Endothelial cell of umbilical vein (primary cell): ENCODE measurements at regions not wholly inside any gene's neighbourhood (a gene's known extent, or its start where the extent isn't known, plus 50 kb on each side); places are given as distances from the start of the nearest gene placed in this dataset.

Experiments used
- BruUV-seq: library from RNA; stranded (reverse); fragments of 400-500 nt; replicated peaks from 2 replicates; lab custom pipeline; 2021; lab: Mats Ljungman, UMichigan
- CTCF ChIA-PET: fragments of 300-600, 350-600 bp; sonication (Branson Sonifier 250); formaldehyde crosslinking; loops from one replicate; lab custom pipeline; 2021; ENCODE audit warnings: antibody characterized with exemption, inconsistent platforms; lab: Charles Lee
- POLR2A ChIA-PET: fragments of 300-600, 350-600 bp; sonication (Branson Sonifier 250); formaldehyde crosslinking; loops from one replicate; lab custom pipeline; 2021; ENCODE audit warnings: antibody characterized with exemption, inconsistent platforms; lab: Charles Lee
- DNase-seq: peaks from one replicate; pipeline ENCODE4 v3.0.0-alpha.2; 2011; ENCODE audit warnings: low read depth, low spot score
- FAIRE-seq: peaks from 2 replicates; lab custom pipeline; 2011; peaks lifted over from hg19 to GRCh38; lab: Jason Lieb, UNC
- H2AFZ ChIP-seq: 2 replicates; pipeline ENCODE4 v1.6.0; 2012; ENCODE audit warnings: low read depth, low read length, control low read depth, inconsistent platforms
- H3K27ac ChIP-seq: 2 replicates; pipeline ENCODE4 v1.5.1; 2011; ENCODE audit warnings: low read depth, mild to moderate bottlenecking, control low read depth, low read length, moderate library complexity; ENCODE audit not compliant: insufficient read depth
- H3K27me3 ChIP-seq, 2 experiments: 2 replicates each; pipeline versions ENCODE4 v1.6.0 to v1.6.1; 2011; ENCODE audit warnings: low read length in 2 of 2, mixed read lengths in 1 of 2; ENCODE audit not compliant: control insufficient read depth in 2 of 2, insufficient read depth in 2 of 2
- H3K36me3 ChIP-seq, 2 experiments: 2 replicates in 1 of 2; 3 replicates in 1 of 2; pipeline ENCODE4 v1.5.1; 2011; ENCODE audit warnings: low read length in 2 of 2, mild to moderate bottlenecking in 1 of 2, moderate library complexity in 1 of 2; ENCODE audit not compliant: control insufficient read depth in 2 of 2, insufficient read depth in 2 of 2; ENCODE audit errors: extremely low read depth in 1 of 2
- H3K4me1 ChIP-seq: 3 replicates; pipeline ENCODE4 v1.5.1; 2011; ENCODE audit warnings: mild to moderate bottlenecking, low read length; ENCODE audit not compliant: control insufficient read depth, insufficient read depth; ENCODE audit errors: extremely low read depth
- H3K4me2 ChIP-seq: 2 replicates; pipeline ENCODE4 v1.6.1; 2011; ENCODE audit warnings: low read length, control low read depth, mixed read lengths; ENCODE audit not compliant: insufficient read depth
- H3K4me3 ChIP-seq, 3 experiments: fragments of 200-600 bp in 1 of 3; sonication (generic), shearing (Covaris generic) in 1 of 3; replicated peaks in 1 of 3; 2 replicates each; pipeline ENCODE4 v1.5.1; 2011 to 2016; ENCODE audit warnings: control low read depth in 3 of 3, low read length in 3 of 3, mild to moderate bottlenecking in 2 of 3, inconsistent platforms in 1 of 3, low read depth in 1 of 3, moderate library complexity in 1 of 3; ENCODE audit not compliant: insufficient read depth in 1 of 3
- H3K79me2 ChIP-seq: 2 replicates; pipeline ENCODE4 v1.6.0; 2012; ENCODE audit warnings: low read length, inconsistent platforms; ENCODE audit not compliant: control insufficient read depth, insufficient read depth
- H3K9ac ChIP-seq: replicated peaks from 2 replicates; pipeline ENCODE3; 2011; ENCODE audit warnings: low read length, control low read depth; ENCODE audit not compliant: insufficient read depth; ENCODE audit errors: extremely low read depth
- H3K9me1 ChIP-seq: replicated peaks from 3 replicates; pipeline ENCODE4 v1.6.0; 2011; ENCODE audit warnings: mild to moderate bottlenecking, low read length; ENCODE audit not compliant: control insufficient read depth, insufficient read depth; ENCODE audit errors: extremely low read depth
- H3K9me3 ChIP-seq: replicated peaks from 2 replicates; pipeline ENCODE4 v1.5.1; 2012; ENCODE audit warnings: low read length, inconsistent platforms; ENCODE audit not compliant: control insufficient read depth, insufficient read depth
- H4K20me1 ChIP-seq: replicated peaks from 2 replicates; pipeline ENCODE3; 2011; ENCODE audit warnings: mild to moderate bottlenecking, low read length; ENCODE audit not compliant: control insufficient read depth, insufficient read depth; ENCODE audit errors: extremely low read depth
- EZH2 ChIP-seq: IDR thresholded peaks from 2 replicates; pipeline ENCODE4 v1.6.1; 2012; ENCODE audit warnings: borderline replicate concordance, low read depth, mild to moderate bottlenecking, moderate library complexity, low read length, inconsistent platforms; ENCODE audit not compliant: severe bottlenecking
- FOS ChIP-seq: IDR thresholded peaks from 2 replicates; pipeline ENCODE4 v1.6.1; 2011; ENCODE audit warnings: mild to moderate bottlenecking, low read length, moderate library complexity, borderline replicate concordance; ENCODE audit not compliant: insufficient read depth
- GATA2 ChIP-seq: IDR thresholded peaks from 2 replicates; pipeline ENCODE4 v1.7.0; 2011; ENCODE audit warnings: low read depth, mild to moderate bottlenecking, moderate library complexity, mixed read lengths, low read length; ENCODE audit not compliant: insufficient read length, insufficient read depth
- JUN ChIP-seq: IDR thresholded peaks from 2 replicates; pipeline ENCODE4 v1.6.1; 2011; ENCODE audit warnings: borderline replicate concordance, low read depth; ENCODE audit not compliant: insufficient read length, insufficient read depth
- MYC ChIP-seq: IDR thresholded peaks from one replicate; pipeline ENCODE4 v1.6.1; 2011; ENCODE audit warnings: mild to moderate bottlenecking, low read depth, low read length
- POLR2AphosphoS5 ChIP-seq: IDR thresholded peaks from 2 replicates; pipeline ENCODE4 v1.6.1; 2012; ENCODE audit warnings: low read depth, mild to moderate bottlenecking, control low read depth, low read length, moderate library complexity; ENCODE audit not compliant: insufficient read depth
- dilution Hi-C: fragments of 300-500 bp; cut with MboI; formaldehyde crosslinking; loops from one replicate; pipeline ENCODE4 v1.15.0; 2019; ENCODE audit warnings: low sequenced_read_pairs; ENCODE audit not compliant: extremely low pct_ligation_motif_present
- intact Hi-C: fragments of 100-400 bp; cut with micrococcal nuclease; formaldehyde crosslinking; loops from one replicate; pipeline ENCODE4 v1.10.0; 2022
- TF ChIP-seq, protein P1 (sequence below): IDR thresholded peaks from 2 replicates; pipeline ENCODE4 v1.6.1; 2011; ENCODE audit not compliant: insufficient read depth, insufficient read length
- TF ChIP-seq, protein P2 (sequence below), 2 donors: IDR thresholded peaks; 1 replicate in 1 of 2; 2 replicates in 1 of 2; pipeline ENCODE4 v1.5.1; 2011; ENCODE audit warnings: low read length in 2 of 2, mild to moderate bottlenecking in 2 of 2, moderate library complexity in 2 of 2, control low read depth in 1 of 2, inconsistent platforms in 1 of 2, low read depth in 1 of 2; ENCODE audit not compliant: insufficient read depth in 1 of 2; ENCODE audit errors: extremely low read depth in 1 of 2

DNA sequence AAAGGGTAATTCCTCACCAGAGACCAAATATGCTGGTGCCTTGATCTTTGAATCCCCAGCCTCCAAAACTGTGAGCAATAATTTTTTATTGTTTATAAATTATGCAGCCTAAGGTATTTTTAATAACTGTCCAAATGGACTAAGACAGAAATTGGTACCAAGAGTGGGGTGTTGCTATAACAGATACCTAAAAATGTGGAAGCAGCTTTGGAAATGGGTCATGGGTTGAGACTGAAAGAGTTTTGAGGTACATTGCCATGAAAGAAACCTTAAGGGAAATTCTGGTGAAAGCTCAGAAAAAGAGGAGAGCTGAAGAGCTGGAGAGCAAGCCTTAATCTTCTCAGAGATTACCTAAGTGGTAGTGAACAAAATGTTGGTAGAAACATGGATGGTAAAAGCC lies 378.2 kb downstream of the NXPE2 start:
- H4K20me1 ChIP-seq = no peaks in the 10 kb centered on the region
- no peak overlapping the region for H3K4me3 ChIP-seq
- dilution Hi-C loops (no loop called here), intact Hi-C loops (no loop called here)
- no peak overlapping the region for H3K4me2 ChIP-seq
- H3K9me3 ChIP-seq = peaks cover 4% of the 10 kb centered on the region
- CTCF ChIA-PET = no interaction called here
- no peaks in the 10 kb centered on the region for H3K36me3 ChIP-seq
- POLR2A ChIA-PET = no interaction called here
- no peaks in the 10 kb centered on the region for H3K4me1 ChIP-seq
- BruUV-seq = no TSS peak
- TF ChIP-seq GATA2 (no peak), MYC (no peak), EZH2 (no peak), FOS (no peak), POLR2AphosphoS5 (no peak), JUN (no peak)
- TF ChIP-seq, protein P1, sequence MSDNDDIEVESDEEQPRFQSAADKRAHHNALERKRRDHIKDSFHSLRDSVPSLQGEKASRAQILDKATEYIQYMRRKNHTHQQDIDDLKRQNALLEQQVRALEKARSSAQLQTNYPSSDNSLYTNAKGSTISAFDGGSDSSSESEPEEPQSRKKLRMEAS = no peak
- TF ChIP-seq, protein P2, sequence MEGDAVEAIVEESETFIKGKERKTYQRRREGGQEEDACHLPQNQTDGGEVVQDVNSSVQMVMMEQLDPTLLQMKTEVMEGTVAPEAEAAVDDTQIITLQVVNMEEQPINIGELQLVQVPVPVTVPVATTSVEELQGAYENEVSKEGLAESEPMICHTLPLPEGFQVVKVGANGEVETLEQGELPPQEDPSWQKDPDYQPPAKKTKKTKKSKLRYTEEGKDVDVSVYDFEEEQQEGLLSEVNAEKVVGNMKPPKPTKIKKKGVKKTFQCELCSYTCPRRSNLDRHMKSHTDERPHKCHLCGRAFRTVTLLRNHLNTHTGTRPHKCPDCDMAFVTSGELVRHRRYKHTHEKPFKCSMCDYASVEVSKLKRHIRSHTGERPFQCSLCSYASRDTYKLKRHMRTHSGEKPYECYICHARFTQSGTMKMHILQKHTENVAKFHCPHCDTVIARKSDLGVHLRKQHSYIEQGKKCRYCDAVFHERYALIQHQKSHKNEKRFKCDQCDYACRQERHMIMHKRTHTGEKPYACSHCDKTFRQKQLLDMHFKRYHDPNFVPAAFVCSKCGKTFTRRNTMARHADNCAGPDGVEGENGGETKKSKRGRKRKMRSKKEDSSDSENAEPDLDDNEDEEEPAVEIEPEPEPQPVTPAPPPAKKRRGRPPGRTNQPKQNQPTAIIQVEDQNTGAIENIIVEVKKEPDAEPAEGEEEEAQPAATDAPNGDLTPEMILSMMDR (IDR thresholded peaks at IDR 0.05; ENCODE audit: extremely low read depth in 1 of 2, insufficient read depth in 1 of 2, low read depth in 1 of 2, low read length in 2 of 2) = no peak
- no peak for DNase-seq
- no peaks in the 10 kb centered on the region for H3K79me2 ChIP-seq
- H3K9me1 ChIP-seq = no peaks in the 10 kb centered on the region
- no peak overlapping the region for H3K9ac ChIP-seq
- H2AFZ ChIP-seq = no peak overlapping the region
- FAIRE-seq = no peak
- no peaks in the 10 kb centered on the region for H3K27me3 ChIP-seq
- no peak overlapping the region for H3K27ac ChIP-seq
